ENCODE measurements at regions not wholly inside any gene's neighbourhood (a gene's known extent, or its start where the extent isn't known, plus 50 kb on each side); places are given as distances from the start of the nearest gene placed in this dataset.

DNA sequence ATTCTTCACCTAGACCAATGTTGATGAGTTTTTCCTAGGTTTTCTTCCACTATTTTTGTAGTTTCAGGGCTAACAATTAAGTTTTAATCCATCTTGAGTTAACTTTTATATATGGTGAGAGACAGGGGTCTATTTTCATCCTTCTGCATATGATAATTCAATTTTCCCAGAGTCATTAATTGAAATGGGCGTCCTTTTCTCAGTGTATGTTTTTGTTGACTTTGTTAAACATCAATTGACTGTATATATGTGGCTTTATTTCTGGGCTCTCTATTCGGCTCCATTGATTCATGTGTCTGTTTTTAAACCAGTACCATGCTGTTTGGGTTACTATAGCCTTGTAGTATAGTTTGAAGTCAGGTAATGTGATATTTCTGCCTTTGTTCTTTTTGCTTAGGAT lies 282.1 kb downstream of the INSC start:
- intact Hi-C loops (cut with micrococcal nuclease), result no loop called here
- Mint-ChIP-seq H3K9me3 (peaks cover 15% of the 10 kb centered on the region), H3K36me3 (ENCODE audit: low read depth) (no peaks in the 10 kb centered on the region), H3K27me3 (ENCODE audit: low read depth) (no peaks in the 10 kb centered on the region), H3K4me3 (no peak overlapping the region), H3K4me1 (ENCODE audit: low read depth) (no peaks in the 10 kb centered on the region), H3K27ac (no peak overlapping the region)
- CTCF ChIA-PET, result no interaction called here
- no peak for DNase-seq

DNA sequence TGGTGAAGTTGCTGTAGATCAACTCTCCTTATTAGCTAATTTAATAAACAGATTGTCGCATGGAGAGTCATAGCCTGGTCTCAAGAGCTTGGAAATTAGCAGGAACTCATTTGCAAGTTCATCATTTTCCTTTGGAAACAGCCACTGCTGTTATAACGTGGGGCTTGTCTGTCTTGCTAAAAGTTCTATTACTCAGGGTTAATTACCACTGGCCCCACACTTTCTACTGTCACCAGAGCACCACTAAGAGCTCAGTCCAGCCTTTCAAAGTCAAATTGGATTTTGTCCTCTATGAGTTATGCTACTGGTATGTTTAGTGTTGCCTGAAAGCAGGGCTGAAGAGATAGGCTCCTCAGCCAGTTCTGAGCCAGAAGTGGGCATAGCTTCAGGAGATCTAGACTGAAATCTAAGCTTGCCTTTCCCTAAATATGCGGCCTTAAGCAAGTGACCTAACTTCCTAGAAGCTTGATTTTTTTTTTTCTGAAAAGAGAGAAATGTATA lies 292.2 kb downstream of the INSC start:
- no peak overlapping the region for H3K4me3 Mint-ChIP-seq
- H3K27ac Mint-ChIP-seq, result no peak overlapping the region
- peaks cover 5% of the 10 kb centered on the region for H3K9me3 Mint-ChIP-seq
- H3K36me3 Mint-ChIP-seq (ENCODE audit: low read depth), result no peaks in the 10 kb centered on the region
- intact Hi-C loops (cut with micrococcal nuclease), result no loop called here
- H3K27me3 Mint-ChIP-seq (ENCODE audit: low read depth), result peaks cover 2% of the 10 kb centered on the region
- CTCF ChIA-PET, result no interaction called here
- no peak for DNase-seq
- H3K4me1 Mint-ChIP-seq (ENCODE audit: low read depth), result no peaks in the 10 kb centered on the region

DNA sequence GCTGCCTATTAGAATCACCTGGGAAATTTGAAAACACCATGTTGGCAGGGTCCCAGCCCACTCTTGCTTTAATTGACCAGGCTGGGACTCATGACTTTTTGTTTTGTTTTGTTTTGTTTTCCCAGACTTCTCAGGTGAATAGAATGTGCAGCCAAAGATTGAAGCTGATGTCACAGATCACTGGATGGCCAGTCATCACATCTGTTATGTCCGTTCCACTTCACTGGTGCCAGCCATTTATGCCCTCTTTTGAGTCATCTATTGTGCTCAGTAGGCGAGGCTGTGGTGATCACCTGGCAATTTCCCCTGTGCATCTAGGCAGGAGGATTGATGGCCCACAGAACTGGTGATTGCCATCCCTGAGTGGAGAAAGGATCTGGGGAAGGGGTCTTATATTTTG lies 297.3 kb downstream of the INSC start:
- no peak for DNase-seq
- Mint-ChIP-seq H3K9me3 (no peaks in the 10 kb centered on the region), H3K27me3 (ENCODE audit: low read depth) (peaks cover 3% of the 10 kb centered on the region), H3K36me3 (ENCODE audit: low read depth) (no peaks in the 10 kb centered on the region), H3K27ac (no peak overlapping the region), H3K4me3 (no peak overlapping the region), H3K4me1 (ENCODE audit: low read depth) (no peaks in the 10 kb centered on the region)
- CTCF ChIA-PET, result no interaction called here
- intact Hi-C loops (cut with micrococcal nuclease), result no loop called here

DNA sequence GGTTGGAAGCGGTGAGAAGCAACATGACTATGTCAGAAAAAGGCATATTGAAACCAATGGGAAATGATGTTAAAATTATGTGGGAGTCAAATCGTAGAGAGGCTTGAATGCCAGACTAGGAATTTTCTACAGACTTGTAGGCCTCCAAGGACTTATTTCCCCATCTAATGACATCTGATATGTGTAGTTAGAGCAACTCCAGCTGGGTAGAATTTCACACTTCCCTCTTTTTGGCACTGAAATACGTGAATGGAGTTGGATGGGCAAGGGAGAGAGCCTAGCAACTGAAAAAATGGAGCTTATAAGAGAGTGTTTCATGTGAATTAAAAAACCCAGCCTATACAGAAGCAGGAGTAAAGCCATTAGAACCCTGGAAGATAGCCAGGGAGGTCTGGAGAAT lies 304.2 kb downstream of the INSC start:
- no peaks in the 10 kb centered on the region for H3K4me1 Mint-ChIP-seq (ENCODE audit: low read depth)
- peaks cover 3% of the 10 kb centered on the region for H3K27me3 Mint-ChIP-seq (ENCODE audit: low read depth)

DNA sequence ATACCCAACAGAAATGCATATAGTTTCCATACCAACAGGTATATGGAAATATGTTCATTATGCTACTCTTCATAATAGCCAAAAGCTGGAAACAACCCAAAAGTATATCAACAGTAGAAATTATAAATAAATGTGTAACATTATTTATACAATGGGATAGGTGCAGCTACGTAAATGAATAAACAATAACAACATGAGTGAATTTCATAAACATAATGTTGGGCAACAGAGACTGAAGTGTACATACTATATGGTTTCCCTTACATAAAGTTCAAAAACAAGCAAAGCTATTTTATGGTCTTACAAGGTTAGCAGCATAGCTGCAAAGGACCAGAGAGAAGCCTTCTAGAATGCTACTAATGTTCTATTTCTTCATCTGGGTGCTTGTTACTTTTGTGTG lies 305.0 kb downstream of the INSC start:
- no peak overlapping the region for H3K4me3 Mint-ChIP-seq

More for the DNA sequence above, 304.2 kb downstream of the INSC start:
- CTCF ChIA-PET, result no interaction called here
- H3K9me3 Mint-ChIP-seq, result peaks cover 1% of the 10 kb centered on the region
- no peak overlapping the region for H3K4me3 Mint-ChIP-seq
- no peak overlapping the region for H3K27ac Mint-ChIP-seq
- H3K36me3 Mint-ChIP-seq (ENCODE audit: low read depth), result no peaks in the 10 kb centered on the region
- intact Hi-C loops (cut with micrococcal nuclease), result no loop called here
- DNase-seq, result no peak

DNA sequence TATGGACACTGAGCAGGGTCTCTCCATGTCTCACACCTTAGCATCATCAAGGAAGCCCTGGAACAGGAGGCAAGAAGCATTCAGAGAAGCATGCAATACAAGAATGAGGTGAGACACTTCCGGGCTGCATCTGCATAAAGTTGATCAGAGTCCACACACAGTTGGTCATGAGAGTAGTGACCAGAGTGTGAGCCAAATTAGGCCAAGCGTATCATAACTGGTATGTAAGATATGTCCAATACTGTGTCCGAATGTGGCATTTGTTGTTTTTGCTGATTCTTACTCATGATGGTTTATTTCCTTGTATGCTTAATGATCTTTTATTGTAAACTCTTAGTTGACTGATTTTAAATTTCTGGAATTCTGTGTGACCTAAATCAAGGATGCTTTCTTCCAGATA lies 315.7 kb downstream of the INSC start:
- no peak for DNase-seq
- Mint-ChIP-seq H3K27ac (no peak overlapping the region), H3K4me3 (no peak overlapping the region), H3K9me3 (no peaks in the 10 kb centered on the region), H3K4me1 (ENCODE audit: low read depth) (no peaks in the 10 kb centered on the region), H3K36me3 (ENCODE audit: low read depth) (no peaks in the 10 kb centered on the region), H3K27me3 (ENCODE audit: low read depth) (peaks cover 8% of the 10 kb centered on the region)
- intact Hi-C loops (cut with micrococcal nuclease), result no loop called here
- CTCF ChIA-PET, result no interaction called here

More for the DNA sequence above, 305.0 kb downstream of the INSC start:
- Mint-ChIP-seq H3K27me3 (ENCODE audit: low read depth) (peaks cover 2% of the 10 kb centered on the region), H3K27ac (no peak overlapping the region), H3K36me3 (ENCODE audit: low read depth) (no peaks in the 10 kb centered on the region), H3K9me3 (peaks cover 1% of the 10 kb centered on the region), H3K4me1 (ENCODE audit: low read depth) (no peaks in the 10 kb centered on the region)
- DNase-seq, result no peak
- intact Hi-C loops (cut with micrococcal nuclease), result no loop called here
- CTCF ChIA-PET, result no interaction called here

DNA sequence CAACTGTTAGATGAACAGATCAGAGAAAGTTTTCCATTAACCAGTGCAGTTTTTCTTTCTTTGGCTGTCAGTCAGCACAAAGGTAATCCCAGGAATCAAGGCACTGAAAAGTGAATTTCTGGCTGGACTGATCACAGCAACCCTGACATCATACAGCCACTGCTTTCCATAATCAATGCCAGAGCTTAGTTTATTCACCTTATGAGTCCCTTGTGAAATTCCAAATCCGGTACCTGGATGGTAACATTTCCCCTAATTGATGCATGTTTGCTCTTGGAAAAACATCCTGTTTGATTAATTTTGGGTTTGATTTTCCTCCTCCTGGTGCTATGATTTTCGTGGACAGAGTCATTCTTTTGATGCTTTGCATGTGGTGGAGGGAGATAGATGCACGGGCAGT lies 319.8 kb downstream of the INSC start:
- no peak for DNase-seq
- no peak overlapping the region for H3K4me3 Mint-ChIP-seq
- no peaks in the 10 kb centered on the region for H3K4me1 Mint-ChIP-seq (ENCODE audit: low read depth)
- intact Hi-C loops (cut with micrococcal nuclease), result no loop called here
- H3K27me3 Mint-ChIP-seq (ENCODE audit: low read depth), result peaks cover 8% of the 10 kb centered on the region
- no peak overlapping the region for H3K27ac Mint-ChIP-seq
- CTCF ChIA-PET, result no interaction called here
- H3K36me3 Mint-ChIP-seq (ENCODE audit: low read depth), result no peaks in the 10 kb centered on the region
- no peaks in the 10 kb centered on the region for H3K9me3 Mint-ChIP-seq

DNA sequence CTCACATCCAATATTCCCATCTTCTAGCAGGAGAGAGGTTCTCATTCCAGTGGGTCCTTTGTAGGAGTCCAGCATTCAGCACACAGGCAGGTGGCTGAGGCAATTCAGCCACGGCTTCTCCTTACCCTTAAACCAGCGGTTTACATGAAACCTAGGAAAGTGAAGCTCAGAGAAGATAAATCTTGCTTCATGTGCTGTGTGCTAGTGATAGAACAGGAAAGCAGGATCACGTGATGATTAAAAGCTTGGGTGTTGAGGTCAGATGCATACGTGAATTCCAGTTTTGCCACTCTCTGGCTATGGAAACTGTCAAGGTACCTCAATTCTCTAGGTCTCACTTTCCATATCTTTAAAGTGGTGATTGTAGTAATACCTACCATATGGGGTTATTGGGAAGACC lies 331.6 kb downstream of the INSC start:
- DNase-seq, result no peak
- intact Hi-C loops (cut with micrococcal nuclease), result no loop called here
- Mint-ChIP-seq H3K27ac (no peak overlapping the region), H3K27me3 (ENCODE audit: low read depth) (no peaks in the 10 kb centered on the region), H3K4me3 (no peak overlapping the region), H3K9me3 (no peaks in the 10 kb centered on the region), H3K36me3 (ENCODE audit: low read depth) (no peaks in the 10 kb centered on the region), H3K4me1 (ENCODE audit: low read depth) (no peaks in the 10 kb centered on the region)
- CTCF ChIA-PET, result interaction anchor here (0.6 to 1.5 kb wide), 3 partner anchors 9 to 33 kb away, joined by 3 read pairs; no protein-coding TSS in a partner anchor

DNA sequence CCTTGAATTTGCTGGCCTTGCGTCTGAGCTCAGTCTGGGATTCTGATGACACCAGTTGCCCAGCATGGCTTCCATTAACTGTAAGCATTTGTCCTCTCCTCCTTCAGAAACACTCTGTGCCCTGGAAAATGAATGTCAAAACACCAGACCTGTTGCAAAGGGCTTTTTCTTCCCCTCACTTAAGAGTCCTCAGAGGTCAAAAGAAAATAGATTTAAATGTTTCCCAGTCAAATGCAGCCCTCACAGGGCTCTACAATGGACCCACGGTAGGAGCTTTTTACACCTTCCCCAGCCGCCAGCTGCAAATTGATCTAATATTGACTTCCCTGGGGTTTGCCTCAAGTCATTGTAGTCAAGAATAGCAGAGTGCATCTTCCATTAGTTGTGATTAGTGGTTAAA lies 332.2 kb downstream of the INSC start:
- Mint-ChIP-seq H3K27ac (no peak overlapping the region), H3K4me1 (ENCODE audit: low read depth) (no peaks in the 10 kb centered on the region), H3K36me3 (ENCODE audit: low read depth) (no peaks in the 10 kb centered on the region), H3K9me3 (no peaks in the 10 kb centered on the region), H3K27me3 (ENCODE audit: low read depth) (no peaks in the 10 kb centered on the region), H3K4me3 (no peak overlapping the region)
- CTCF ChIA-PET, result interaction anchor here (0.6 to 1.5 kb wide), 3 partner anchors 10 to 32 kb away, joined by 3 read pairs; no protein-coding TSS in a partner anchor
- intact Hi-C loops (cut with micrococcal nuclease), result no loop called here
- no peak for DNase-seq

DNA sequence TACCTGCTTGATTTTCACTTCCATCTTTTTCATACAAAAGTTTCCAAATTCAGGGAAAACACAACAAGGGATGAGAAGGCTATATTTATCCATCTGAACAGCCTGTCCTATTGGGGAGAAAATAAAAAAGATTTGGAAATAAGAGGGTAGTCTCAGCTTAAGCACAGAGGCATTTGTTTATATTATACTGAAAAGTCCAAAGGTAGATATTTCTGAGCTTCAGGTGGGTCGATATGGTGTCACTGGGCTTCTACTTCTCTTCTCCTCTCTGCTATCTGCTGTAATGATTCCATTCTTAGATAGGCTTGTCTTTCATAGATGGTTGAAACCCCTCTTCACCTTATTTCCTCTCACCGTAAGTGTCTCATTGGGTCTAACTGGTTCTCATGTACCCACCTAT lies 337.0 kb downstream of the INSC start:
- Mint-ChIP-seq H3K27ac (no peak overlapping the region), H3K4me1 (ENCODE audit: low read depth) (no peaks in the 10 kb centered on the region), H3K4me3 (no peak overlapping the region), H3K27me3 (ENCODE audit: low read depth) (no peaks in the 10 kb centered on the region), H3K36me3 (ENCODE audit: low read depth) (no peaks in the 10 kb centered on the region), H3K9me3 (peaks cover 7% of the 10 kb centered on the region)
- CTCF ChIA-PET, result no interaction called here
- intact Hi-C loops (cut with micrococcal nuclease), result no loop called here
- no peak for DNase-seq

DNA sequence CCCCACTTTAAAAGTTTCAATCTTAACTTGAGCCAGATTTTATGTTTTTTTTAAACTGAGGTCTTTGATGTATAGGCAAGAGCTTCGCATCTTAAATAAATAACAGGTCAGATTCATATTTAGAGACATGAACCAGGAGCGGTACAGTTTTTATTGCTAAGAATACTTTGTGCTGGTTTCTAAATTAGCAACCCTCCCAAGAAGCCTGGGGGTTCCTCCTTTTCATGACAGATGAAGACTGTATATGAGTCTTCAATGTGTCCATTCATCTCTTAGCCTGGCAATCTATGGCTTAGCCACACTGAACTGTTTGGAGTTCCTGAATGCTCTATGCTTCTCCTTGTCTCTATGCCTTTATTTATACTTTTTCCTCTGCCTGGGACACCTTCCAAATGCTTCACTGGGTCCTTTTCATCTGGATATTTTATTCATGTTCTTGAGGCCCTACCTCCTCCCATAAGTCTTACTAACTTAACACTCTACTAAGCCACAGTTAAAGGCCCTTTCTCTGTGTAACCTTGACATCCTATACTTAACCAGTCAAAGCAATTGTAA lies 338.6 kb downstream of the INSC start:
- Mint-ChIP-seq H3K9me3 (peaks cover 9% of the 10 kb centered on the region), H3K27ac (no peak overlapping the region), H3K36me3 (ENCODE audit: low read depth) (no peaks in the 10 kb centered on the region), H3K27me3 (ENCODE audit: low read depth) (no peaks in the 10 kb centered on the region), H3K4me1 (ENCODE audit: low read depth) (no peaks in the 10 kb centered on the region), H3K4me3 (no peak overlapping the region)
- intact Hi-C loops (cut with micrococcal nuclease), result no loop called here
- no peak for DNase-seq
- CTCF ChIA-PET, result no interaction called here

DNA sequence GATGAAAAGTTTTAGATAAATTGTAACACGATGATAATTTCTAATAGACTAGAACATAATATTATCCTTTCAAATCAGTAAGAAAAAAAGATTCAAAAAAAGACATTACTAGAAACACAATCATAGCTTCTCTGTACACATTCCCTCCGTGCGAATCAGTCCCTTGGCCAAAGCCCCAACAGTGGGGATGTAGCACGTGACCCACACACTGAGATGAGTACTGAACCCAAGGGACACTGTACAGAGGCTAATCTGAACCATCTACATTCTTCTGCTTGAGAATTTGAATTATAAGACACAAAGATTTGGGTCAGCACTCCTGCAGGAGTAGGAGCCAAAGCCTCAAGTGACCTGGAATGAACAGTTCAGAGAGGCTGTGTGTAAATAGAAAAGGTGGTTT lies 353.7 kb downstream of the INSC start:
- no peaks in the 10 kb centered on the region for H3K27me3 Mint-ChIP-seq (ENCODE audit: low read depth)
- no peak for DNase-seq
- no peak overlapping the region for H3K27ac Mint-ChIP-seq
- CTCF ChIA-PET, result no interaction called here
- intact Hi-C loops (cut with micrococcal nuclease), result no loop called here
- H3K4me1 Mint-ChIP-seq (ENCODE audit: low read depth), result no peaks in the 10 kb centered on the region
- no peaks in the 10 kb centered on the region for H3K9me3 Mint-ChIP-seq
- H3K36me3 Mint-ChIP-seq (ENCODE audit: low read depth), result no peaks in the 10 kb centered on the region
- H3K4me3 Mint-ChIP-seq, result no peak overlapping the region

DNA sequence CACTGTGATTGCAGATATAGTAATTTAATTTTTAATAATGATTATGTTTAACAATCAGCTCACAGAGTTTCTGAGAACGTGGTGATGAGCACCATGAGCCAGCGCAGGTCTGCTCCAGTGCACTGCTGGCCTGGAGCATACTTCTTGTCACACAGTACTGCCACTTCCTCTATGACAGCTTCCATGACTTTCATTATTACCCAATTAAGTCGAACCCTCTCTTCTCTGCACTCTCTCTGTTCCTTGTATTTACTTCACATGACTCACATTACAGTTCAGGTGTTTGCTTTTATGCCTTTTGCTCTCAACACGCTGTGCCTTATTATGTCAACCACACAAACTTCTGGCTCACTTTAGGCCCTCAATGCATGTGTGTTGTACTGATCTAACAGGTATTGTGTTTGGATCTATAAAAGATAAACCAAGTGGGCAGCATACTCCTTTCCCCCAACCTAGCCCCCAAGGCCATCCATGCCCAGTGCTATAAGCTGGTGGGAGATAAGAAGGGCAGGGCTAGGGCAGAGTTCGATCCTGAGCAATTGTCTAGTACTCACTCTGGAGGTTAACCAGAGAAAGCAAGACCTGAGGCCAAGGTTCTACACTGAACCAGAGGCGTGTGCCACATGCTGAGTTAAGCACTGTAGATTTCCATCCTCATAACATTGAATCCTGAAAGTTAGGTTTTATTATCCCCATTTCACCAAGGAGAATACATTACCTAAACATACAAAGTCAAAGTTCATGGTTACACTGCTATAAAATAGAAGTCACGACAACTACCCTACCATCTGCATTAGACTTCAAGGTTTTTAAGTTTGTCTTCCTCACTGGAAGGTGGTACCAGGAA lies 356.5 kb downstream of the INSC start:
- CTCF ChIA-PET, result no interaction called here
- DNase-seq, result no peak
- intact Hi-C loops (cut with micrococcal nuclease), result no loop called here
- no peak overlapping the region for H3K27ac Mint-ChIP-seq
- H3K9me3 Mint-ChIP-seq, result no peaks in the 10 kb centered on the region
- H3K4me3 Mint-ChIP-seq, result no peak overlapping the region
- H3K27me3 Mint-ChIP-seq (ENCODE audit: low read depth), result no peaks in the 10 kb centered on the region
- no peaks in the 10 kb centered on the region for H3K36me3 Mint-ChIP-seq (ENCODE audit: low read depth)
- no peaks in the 10 kb centered on the region for H3K4me1 Mint-ChIP-seq (ENCODE audit: low read depth)
